H1 (cell line): ENCODE measurements at regions not wholly inside any gene's neighbourhood (a gene's known extent, or its start where the extent isn't known, plus 50 kb on each side); places are given as distances from the start of the nearest gene placed in this dataset.

Source experiments
- CTCF ChIA-PET: fragments of 300-600 bp; sonication (Branson Sonifier 250); formaldehyde crosslinking; loops from one replicate; lab custom pipeline; 2021; ENCODE audit not compliant: partially characterized antibody; lab: Charles Lee
- POLR2A ChIA-PET: fragments of 300-600 bp; sonication (Branson Sonifier 250); formaldehyde crosslinking; loops from one replicate; lab custom pipeline; 2021; ENCODE audit warnings: inconsistent platforms; ENCODE audit not compliant: partially characterized antibody; lab: Charles Lee
- DNase-seq, 2 experiments: peaks; one replicate each; pipeline versions ENCODE4 v3.0.0 to v3.0.0-alpha.2; 2010 to 2022; ENCODE audit warnings: low spot score in 2 of 2, low read depth in 1 of 2, mixed read lengths in 1 of 2
- FAIRE-seq: peaks from 2 replicates; lab custom pipeline; 2011; peaks lifted over from hg19 to GRCh38; lab: Jason Lieb, UNC
- H2AFZ ChIP-seq: 2 replicates; pipeline ENCODE4 v1.8.1; 2012; ENCODE audit warnings: low read length, inconsistent platforms
- H2AK5ac ChIP-seq: 2 replicates; pipeline ENCODE4 v1.6.1; 2013; ENCODE audit warnings: low read depth, low read length
- H2BK120ac ChIP-seq: replicated peaks from 2 replicates; pipeline ENCODE3; 2013; ENCODE audit warnings: low read depth, low read length, inconsistent platforms
- H2BK12ac ChIP-seq: 2 replicates; pipeline ENCODE4 v1.6.1; 2013; ENCODE audit warnings: low read depth, low read length
- H2BK15ac ChIP-seq: 2 replicates; pipeline ENCODE4 v1.6.1; 2013; ENCODE audit warnings: low read length
- H2BK20ac ChIP-seq: 2 replicates; pipeline ENCODE4 v1.6.1; 2013; ENCODE audit warnings: low read length
- H2BK5ac ChIP-seq: 2 replicates; pipeline ENCODE4 v1.6.1; 2013; ENCODE audit warnings: low read depth, low read length
- H3K14ac ChIP-seq: 2 replicates; pipeline ENCODE4 v1.6.1; 2013; ENCODE audit warnings: inconsistent platforms; ENCODE audit not compliant: insufficient read length
- H3K18ac ChIP-seq: 2 replicates; pipeline ENCODE4 v1.6.1; 2013; ENCODE audit warnings: low read length; ENCODE audit errors: extremely low read depth
- H3K23ac ChIP-seq: 2 replicates; pipeline ENCODE4 v1.6.1; 2013; ENCODE audit warnings: inconsistent platforms; ENCODE audit not compliant: insufficient read length
- H3K23me2 ChIP-seq: 2 replicates; pipeline ENCODE4 v1.6.1; 2013; ENCODE audit warnings: low read depth, low read length
- H3K27ac ChIP-seq: 2 replicates; pipeline ENCODE4 v1.6.1; 2011; ENCODE audit warnings: low read depth, low read length, inconsistent platforms
- H3K27me3 ChIP-seq, 4 experiments: replicated peaks in 1 of 4; 1 replicate in 1 of 4; 2 replicates in 3 of 4; pipeline versions ENCODE4 v1.6.1 to v1.8.1; 2011 to 2013; ENCODE audit warnings: low read length in 3 of 4, mild to moderate bottlenecking in 3 of 4, inconsistent platforms in 2 of 4, mixed read lengths in 2 of 4, moderate library complexity in 1 of 4; ENCODE audit not compliant: control insufficient read depth in 3 of 4, insufficient read depth in 3 of 4; ENCODE audit errors: extremely low read depth in 1 of 4
- H3K36me3 ChIP-seq, 4 experiments: 2 replicates each; pipeline versions ENCODE4 v1.6.1 to v1.8.1; 2011 to 2013; ENCODE audit warnings: mild to moderate bottlenecking in 4 of 4, low read length in 3 of 4, moderate library complexity in 2 of 4, control low read depth in 1 of 4, inconsistent platforms in 1 of 4; ENCODE audit not compliant: insufficient read depth in 4 of 4, control insufficient read depth in 2 of 4
- H3K4ac ChIP-seq: replicated peaks from 2 replicates; pipeline ENCODE3; 2013; ENCODE audit warnings: low read length, low read depth, mixed read lengths, inconsistent platforms; ENCODE audit not compliant: insufficient read length
- H3K4me1 ChIP-seq, 4 experiments: replicated peaks in 1 of 4; 1 replicate in 1 of 4; 2 replicates in 3 of 4; pipeline versions ENCODE4 v1.6.1 to v1.8.1; 2011 to 2013; ENCODE audit warnings: low read length in 3 of 4, inconsistent platforms in 2 of 4, mixed read lengths in 1 of 4; ENCODE audit not compliant: insufficient read depth in 4 of 4, control insufficient read depth in 3 of 4
- H3K4me2 ChIP-seq, 2 experiments: 2 replicates each; pipeline versions ENCODE4 v1.6.1 to v1.8.1; 2011 to 2013; ENCODE audit warnings: low read depth in 2 of 2, low read length in 2 of 2, control low read depth in 1 of 2, inconsistent platforms in 1 of 2, mild to moderate bottlenecking in 1 of 2; ENCODE audit not compliant: insufficient read depth in 1 of 2
- H3K4me3 ChIP-seq, 4 experiments: fragments of 200-600, 300-600 bp in 1 of 4; sonication (generic), shearing (Covaris generic), sonication (Bioruptor Twin) in 1 of 4; 2 replicates each; pipeline versions ENCODE4 v1.5.1 to v1.8.1; 2011 to 2016; ENCODE audit warnings: low read length in 4 of 4, low read depth in 3 of 4, control low read depth in 2 of 4, inconsistent platforms in 2 of 4, mild to moderate bottlenecking in 2 of 4, mixed read lengths in 1 of 4, moderate library complexity in 1 of 4; ENCODE audit not compliant: insufficient read depth in 2 of 4; ENCODE audit errors: extremely low read depth in 1 of 4
- H3K56ac ChIP-seq: replicated peaks from 2 replicates; pipeline ENCODE3; 2013; ENCODE audit warnings: low read depth, mild to moderate bottlenecking, mixed read lengths, low read length, inconsistent platforms; ENCODE audit not compliant: insufficient read length
- H3K79me1 ChIP-seq: 2 replicates; pipeline ENCODE4 v1.6.1; 2013; ENCODE audit warnings: low read depth, low read length, control low read depth
- H3K79me2 ChIP-seq, 2 experiments: 2 replicates each; pipeline versions ENCODE4 v1.6.1 to v1.8.1; 2012 to 2013; ENCODE audit warnings: low read length in 2 of 2, mild to moderate bottlenecking in 2 of 2, inconsistent platforms in 1 of 2; ENCODE audit not compliant: insufficient read depth in 2 of 2, control insufficient read depth in 1 of 2
- H3K9ac ChIP-seq, 4 experiments: replicated peaks in 1 of 4; 1 replicate in 1 of 4; 2 replicates in 3 of 4; pipeline versions ENCODE4 v1.6.1 to v1.8.1; 2011 to 2013; ENCODE audit warnings: low read depth in 3 of 4, low read length in 3 of 4, control low read depth in 2 of 4, mild to moderate bottlenecking in 2 of 4, moderate library complexity in 2 of 4, inconsistent platforms in 1 of 4; ENCODE audit errors: extremely low read depth in 1 of 4
- H3K9me3 ChIP-seq, 2 experiments: 2 replicates each; pipeline versions ENCODE4 v1.6.1 to v1.8.1; 2012 to 2013; ENCODE audit warnings: mild to moderate bottlenecking in 2 of 2, moderate library complexity in 2 of 2, control low read depth in 1 of 2, inconsistent platforms in 1 of 2, low read depth in 1 of 2, low read length in 1 of 2, mixed read lengths in 1 of 2; ENCODE audit not compliant: insufficient read depth in 2 of 2
- H4K20me1 ChIP-seq, 2 experiments: replicated peaks in 1 of 2; 2 replicates each; pipeline versions ENCODE3 to v1.8.1; 2011 to 2013; ENCODE audit warnings: inconsistent platforms in 2 of 2, low read length in 2 of 2, mild to moderate bottlenecking in 1 of 2; ENCODE audit not compliant: insufficient read depth in 2 of 2, control insufficient read depth in 1 of 2
- H4K5ac ChIP-seq: 2 replicates; pipeline ENCODE4 v1.6.1; 2013; ENCODE audit warnings: low read length, low read depth, mixed read lengths, inconsistent platforms; ENCODE audit not compliant: insufficient read length
- H4K8ac ChIP-seq: 2 replicates; pipeline ENCODE4 v1.8.0; 2013; ENCODE audit warnings: mild to moderate bottlenecking, moderate library complexity, low read length, inconsistent platforms; ENCODE audit not compliant: insufficient read depth; ENCODE audit errors: extremely low read depth
- H4K91ac ChIP-seq: replicated peaks from 2 replicates; pipeline ENCODE3; 2013; ENCODE audit warnings: low read length, mixed read lengths, inconsistent platforms; ENCODE audit not compliant: insufficient read length
- CTCF ChIP-seq, 3 experiments: IDR thresholded peaks; 1 replicate in 2 of 3; 2 replicates in 1 of 3; pipeline versions ENCODE4 v1.5.1 to v1.6.1; 2011; ENCODE audit warnings: low read length in 3 of 3, mild to moderate bottlenecking in 3 of 3, inconsistent platforms in 2 of 3, low read depth in 1 of 3, moderate library complexity in 1 of 3; ENCODE audit not compliant: insufficient read depth in 1 of 3; ENCODE audit errors: control extremely low read depth in 1 of 3
- RAD21 ChIP-seq, 2 experiments: IDR thresholded peaks in 1 of 2; conservative IDR thresholded peaks in 1 of 2; 2 replicates each; pipeline ENCODE4 v1.6.1; 2011; ENCODE audit warnings: low read depth in 2 of 2, low read length in 2 of 2, improper control_type of control experiment in 1 of 2, inconsistent platforms in 1 of 2, mild to moderate bottlenecking in 1 of 2, moderate library complexity in 1 of 2
- USF2 ChIP-seq: IDR thresholded peaks from 2 replicates; pipeline ENCODE4 v1.6.1; 2011; ENCODE audit warnings: low read length, improper control_type of control experiment

GRCh38 chr3:81419228-81419627 is 342.2 kb downstream of the GBE1 start:
- no peak overlapping the region for H3K27ac ChIP-seq
- ChIA-PET CTCF (interaction anchor here (0.6 to 2.6 kb wide), 21 partner anchors 10 to 393 kb away, joined by 3 to 12 read pairs (median 3); no protein-coding TSS in a partner anchor), POLR2A (no interaction called here)
- no peaks in the 10 kb centered on the region for H3K23me2 ChIP-seq
- no peak overlapping the region for H4K8ac ChIP-seq
- no peak overlapping the region for H2BK120ac ChIP-seq
- H3K36me3 ChIP-seq, result no peaks in the 10 kb centered on the region
- H4K5ac ChIP-seq, result no peak overlapping the region
- no peaks in the 10 kb centered on the region for H3K79me2 ChIP-seq
- H3K4me1 ChIP-seq, result no peaks in the 10 kb centered on the region
- TF ChIP-seq CTCF (IDR thresholded peaks at IDR 0.05; ENCODE audit: control extremely low read depth in 1 of 3, insufficient read depth in 1 of 3, low read depth in 1 of 3, low read length in 3 of 3), result peak in 1 of 3 experiments; percentile 12; a peak in 1 of 4 replicates
- no peak for TF ChIP-seq USF2
- peak in 1 of 2 experiments; percentile 40; a peak in 3 of 4 replicates for TF ChIP-seq RAD21 (IDR thresholded peaks at IDR 0.05 in 1 of 2, conservative IDR thresholded peaks at IDR 0.05 in 1 of 2; ENCODE audit: low read depth in 2 of 2, low read length in 2 of 2)
- H4K20me1 ChIP-seq, result no peaks in the 10 kb centered on the region
- H3K4me3 ChIP-seq, result no peak overlapping the region
- no peak overlapping the region for H3K18ac ChIP-seq
- DNase-seq, result no peak
- H3K23ac ChIP-seq, result no peak overlapping the region
- no peak overlapping the region for H2AK5ac ChIP-seq
- H3K56ac ChIP-seq, result no peak overlapping the region
- no peak for FAIRE-seq
- no peak overlapping the region for H2BK20ac ChIP-seq
- H3K27me3 ChIP-seq, result no peaks in the 10 kb centered on the region
- no peak overlapping the region for H4K91ac ChIP-seq
- H2AFZ ChIP-seq, result no peak overlapping the region
- no peak overlapping the region for H2BK12ac ChIP-seq
- H2BK15ac ChIP-seq, result no peak overlapping the region
- no peak overlapping the region for H3K4ac ChIP-seq
- no peak overlapping the region for H3K14ac ChIP-seq
- no peak overlapping the region for H2BK5ac ChIP-seq
- H3K79me1 ChIP-seq, result no peaks in the 10 kb centered on the region
- H3K4me2 ChIP-seq, result no peak overlapping the region
- H3K9ac ChIP-seq, result no peak overlapping the region
- peaks cover 0 to under 1% of the 10 kb centered on the region in 2 experiments; a peak in 1 of 4 replicates for H3K9me3 ChIP-seq
